ENCODE measurements at regions not wholly inside any gene's neighbourhood (a gene's known extent, or its start where the extent isn't known, plus 50 kb on each side); places are given as distances from the start of the nearest gene placed in this dataset.

GRCh38 chr2:43013821-43014345 lies 212.5 kb downstream of the ZFP36L2 start:
- H3K4me3 ChIP-seq (ENCODE audit: low read depth, low read length) = no peak overlapping the region
- H3K36me3 ChIP-seq (replicated peaks) = no peaks in the 10 kb centered on the region
- DNase-seq = no peak
- in situ Hi-C loops (cut with HindIII; ENCODE audit: low pct_ligation_motif_present, low sequenced_read_pairs) = no loop called here
- no peak overlapping the region for H3K27ac ChIP-seq
- no peaks in the 10 kb centered on the region for H3K27me3 ChIP-seq (replicated peaks)
- no peak for TF ChIP-seq CTCF (IDR thresholded peaks at IDR 0.05; ENCODE audit: low read depth, low read length, missing control alignments)

- in situ Hi-C loops (cut with HindIII; ENCODE audit: low pct_ligation_motif_present, low sequenced_read_pairs) = no loop called here
- H3K4me3 ChIP-seq (ENCODE audit: low read depth, low read length) = no peak overlapping the region
- no peaks in the 10 kb centered on the region for H3K36me3 ChIP-seq (replicated peaks)
- H3K27me3 ChIP-seq (replicated peaks) = no peaks in the 10 kb centered on the region
- H3K27ac ChIP-seq = no peak overlapping the region
- TF ChIP-seq CTCF (IDR thresholded peaks at IDR 0.05; ENCODE audit: low read depth, low read length, missing control alignments) = no peak
- DNase-seq = no peak
Observed at GRCh38 chr2:43012966-43013365, 213.4 kb downstream of the ZFP36L2 start.

GRCh38 chr2:43011158-43011491 lies 215.3 kb downstream of the ZFP36L2 start:
- Histone ChIP-seq H3K36me3 (replicated peaks) (no peaks in the 10 kb centered on the region), H3K4me3 (ENCODE audit: low read depth, low read length) (no peak overlapping the region), H3K27ac (no peak overlapping the region), H3K27me3 (replicated peaks) (no peaks in the 10 kb centered on the region)
- TF ChIP-seq CTCF (IDR thresholded peaks at IDR 0.05; ENCODE audit: low read depth, low read length, missing control alignments) = no peak
- DNase-seq = no peak
- in situ Hi-C loops (cut with HindIII; ENCODE audit: low pct_ligation_motif_present, low sequenced_read_pairs) = no loop called here

- Histone ChIP-seq H3K4me3 (ENCODE audit: low read depth, low read length) (no peak overlapping the region), H3K27ac (no peak overlapping the region), H3K27me3 (replicated peaks) (no peaks in the 10 kb centered on the region), H3K36me3 (replicated peaks) (no peaks in the 10 kb centered on the region)
- TF ChIP-seq CTCF (IDR thresholded peaks at IDR 0.05; ENCODE audit: low read depth, low read length, missing control alignments) = no peak
- in situ Hi-C loops (cut with HindIII; ENCODE audit: low pct_ligation_motif_present, low sequenced_read_pairs) = no loop called here
- DNase-seq = no peak
Observed at GRCh38 chr2:43010438-43011157, 215.8 kb downstream of the ZFP36L2 start.

GRCh38 chr2:43009448-43009847 lies 217.0 kb downstream of the ZFP36L2 start:
- no peaks in the 10 kb centered on the region for H3K36me3 ChIP-seq (replicated peaks)
- no peak for DNase-seq
- no peaks in the 10 kb centered on the region for H3K27me3 ChIP-seq (replicated peaks)
- no peak overlapping the region for H3K4me3 ChIP-seq (ENCODE audit: low read depth, low read length)
- H3K27ac ChIP-seq = no peak overlapping the region
- in situ Hi-C loops (cut with HindIII; ENCODE audit: low pct_ligation_motif_present, low sequenced_read_pairs) = no loop called here
- no peak for TF ChIP-seq CTCF (IDR thresholded peaks at IDR 0.05; ENCODE audit: low read depth, low read length, missing control alignments)

GRCh38 chr2:43008388-43008787 lies 216.0 kb upstream of the HAAO start:
- no peak for TF ChIP-seq CTCF (IDR thresholded peaks at IDR 0.05; ENCODE audit: low read depth, low read length, missing control alignments)
- no peak for DNase-seq

More at GRCh38 chr2:43008388-43008787, 216.0 kb upstream of the HAAO start:
- in situ Hi-C loops (cut with HindIII; ENCODE audit: low pct_ligation_motif_present, low sequenced_read_pairs) = no loop called here
- Histone ChIP-seq H3K27me3 (replicated peaks) (no peaks in the 10 kb centered on the region), H3K36me3 (replicated peaks) (no peaks in the 10 kb centered on the region), H3K27ac (no peak overlapping the region), H3K4me3 (ENCODE audit: low read depth, low read length) (no peak overlapping the region)
